Duodenal mucosa (tissue), 2 donors: ENCODE measurements at regions not wholly inside any gene's neighbourhood (a gene's known extent, or its start where the extent isn't known, plus 50 kb on each side); places are given as distances from the start of the nearest gene placed in this dataset.

ENCODE experiments used
- H3K27ac ChIP-seq: one replicate; pipeline ENCODE4 v1.7.0; 2013; ENCODE audit warnings: low read depth, low read length
- H3K27me3 ChIP-seq, 2 donors: one replicate each; pipeline ENCODE4 v1.7.0; 2013; ENCODE audit warnings: low read length in 2 of 2, control low read depth in 1 of 2; ENCODE audit not compliant: insufficient read depth in 2 of 2, control insufficient read depth in 1 of 2
- H3K36me3 ChIP-seq, 2 donors: one replicate each; pipeline ENCODE4 v1.7.0; 2013; ENCODE audit warnings: low read length in 2 of 2, control low read depth in 1 of 2; ENCODE audit not compliant: insufficient read depth in 2 of 2, control insufficient read depth in 1 of 2
- H3K4me1 ChIP-seq, 2 donors: one replicate each; pipeline ENCODE4 v1.7.0; 2013; ENCODE audit warnings: low read length in 2 of 2, control low read depth in 1 of 2; ENCODE audit not compliant: insufficient read depth in 2 of 2, control insufficient read depth in 1 of 2
- H3K4me3 ChIP-seq, 2 donors: one replicate each; pipeline ENCODE4 v1.7.0; 2013; ENCODE audit warnings: low read length in 2 of 2, low read depth in 1 of 2
- H3K9ac ChIP-seq, 2 donors: one replicate each; pipeline ENCODE4 v1.7.0; 2013; ENCODE audit warnings: low read length in 2 of 2, low read depth in 1 of 2
- H3K9me3 ChIP-seq, 2 donors: one replicate each; pipeline ENCODE4 v1.7.0; 2013; ENCODE audit warnings: low read length in 2 of 2, control low read depth in 1 of 2; ENCODE audit not compliant: control insufficient read depth in 1 of 2

DNA sequence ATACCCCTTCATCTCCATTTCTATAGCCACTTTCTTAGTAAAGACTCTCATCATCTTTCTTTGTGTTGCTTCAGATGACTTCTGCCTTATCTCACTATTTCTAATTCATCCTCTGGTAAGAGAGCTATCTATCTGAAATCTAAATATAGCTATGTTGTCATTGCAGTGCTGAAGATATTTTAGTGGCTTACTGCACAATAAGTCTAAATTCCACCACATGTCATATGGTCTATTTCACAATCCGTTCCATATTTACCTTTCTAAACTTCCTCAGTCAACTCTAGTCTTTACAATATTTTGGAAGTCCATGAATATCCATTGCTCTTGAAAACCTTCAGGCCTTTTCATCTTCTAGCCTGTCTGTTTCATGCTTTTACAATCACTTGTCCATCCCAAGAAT, 465.1 kb upstream of the SLC10A2 start:
- Histone ChIP-seq H3K9ac (no peak overlapping the region), H3K36me3 (no peaks in the 10 kb centered on the region), H3K27me3 (no peaks in the 10 kb centered on the region)

DNA sequence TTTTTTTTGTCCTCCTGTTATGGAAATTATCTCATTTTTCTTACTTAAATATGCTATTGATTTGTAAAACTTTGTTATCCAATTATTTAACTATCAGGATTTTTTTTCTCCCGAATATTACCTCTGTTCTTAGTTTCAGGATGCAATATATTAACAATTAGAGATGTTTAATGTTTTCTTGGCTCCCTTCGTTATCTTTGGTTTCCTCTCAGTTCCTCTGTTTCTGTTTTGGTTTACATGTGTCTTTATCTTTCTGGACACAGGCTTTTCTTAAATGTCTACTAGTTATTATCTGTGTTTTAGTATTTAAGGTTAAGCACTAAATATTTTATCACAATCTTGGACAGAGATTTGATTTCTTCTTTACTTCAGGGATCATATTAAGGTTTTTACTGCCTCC, 462.2 kb upstream of the SLC10A2 start:
- Histone ChIP-seq H3K27me3 (no peaks in the 10 kb centered on the region), H3K4me1 (no peaks in the 10 kb centered on the region), H3K9me3 (no peaks in the 10 kb centered on the region), H3K9ac (no peak overlapping the region), H3K36me3 (no peaks in the 10 kb centered on the region), H3K27ac (no peak overlapping the region), H3K4me3 (no peak overlapping the region)

More for the DNA sequence above, 465.1 kb upstream of the SLC10A2 start:
- H3K4me3 ChIP-seq, result no peak overlapping the region
- H3K9me3 ChIP-seq, result no peaks in the 10 kb centered on the region
- H3K4me1 ChIP-seq, result no peaks in the 10 kb centered on the region
- H3K27ac ChIP-seq, result no peak overlapping the region

DNA sequence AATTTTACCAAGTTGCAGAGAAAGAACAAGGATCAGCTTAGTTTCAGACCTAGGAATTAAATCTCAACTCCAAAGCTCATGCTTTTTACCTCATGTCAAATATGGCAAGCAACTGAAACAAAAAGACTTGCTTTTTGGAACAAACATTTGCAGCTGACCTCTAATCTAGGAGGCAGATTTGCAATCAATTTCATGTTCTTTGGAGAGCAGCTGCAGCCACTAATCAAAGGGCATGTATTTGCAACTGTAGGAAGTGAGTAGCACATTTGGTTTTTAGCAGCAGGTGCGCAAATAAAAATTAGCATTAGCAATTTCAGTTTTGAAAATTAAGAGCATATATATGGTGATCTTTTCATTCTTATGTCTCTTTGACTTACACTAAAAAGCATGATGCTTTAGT, 459.3 kb upstream of the SLC10A2 start:
- H3K27ac ChIP-seq, result no peak overlapping the region
- H3K36me3 ChIP-seq, result no peaks in the 10 kb centered on the region
- H3K9me3 ChIP-seq, result no peaks in the 10 kb centered on the region
- no peaks in the 10 kb centered on the region for H3K27me3 ChIP-seq
- H3K9ac ChIP-seq, result no peak overlapping the region
- no peak overlapping the region for H3K4me3 ChIP-seq
- no peaks in the 10 kb centered on the region for H3K4me1 ChIP-seq

DNA sequence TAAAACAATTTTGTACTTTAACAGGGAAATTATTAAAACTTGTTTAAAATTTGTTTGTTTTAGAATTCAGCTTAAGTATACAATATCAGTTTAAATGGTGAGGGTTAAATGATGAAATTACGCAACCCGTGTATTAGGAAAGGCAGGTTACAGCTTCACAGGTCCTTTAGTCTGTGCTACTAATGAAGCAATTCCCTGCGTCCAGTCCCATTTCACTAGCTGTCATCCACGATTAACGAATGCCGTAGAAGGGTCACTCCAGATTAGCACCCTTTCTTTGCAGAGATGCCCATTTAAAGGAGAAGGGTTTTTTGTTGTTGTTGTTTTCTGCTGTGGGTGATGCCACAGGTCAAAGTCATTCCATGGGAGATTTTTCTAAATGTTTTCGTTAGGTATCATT, 457.6 kb upstream of the SLC10A2 start:
- Histone ChIP-seq H3K9me3 (no peaks in the 10 kb centered on the region), H3K9ac (no peak overlapping the region), H3K4me3 (no peak overlapping the region), H3K27me3 (no peaks in the 10 kb centered on the region), H3K4me1 (no peaks in the 10 kb centered on the region), H3K36me3 (no peaks in the 10 kb centered on the region), H3K27ac (no peak overlapping the region)

DNA sequence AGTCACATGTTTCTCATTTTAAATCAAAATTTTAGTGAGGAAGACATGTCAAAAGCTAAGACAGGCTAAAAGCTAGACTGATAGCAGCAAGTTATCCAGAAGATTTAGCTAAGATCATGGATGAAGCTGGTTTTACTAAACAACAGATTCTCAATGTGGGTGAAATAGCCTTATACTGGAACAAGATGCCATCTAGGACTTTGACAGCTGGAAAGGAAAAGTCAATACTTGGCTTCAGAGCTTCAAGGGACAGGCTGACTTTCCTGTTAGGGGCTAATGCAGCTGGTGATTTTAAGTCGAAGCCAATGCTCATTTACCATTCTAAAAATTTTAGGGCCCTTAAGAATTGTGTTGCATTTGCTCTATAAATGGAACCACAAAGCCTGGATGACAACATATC, 455.3 kb upstream of the SLC10A2 start:
- no peaks in the 10 kb centered on the region for H3K36me3 ChIP-seq
- no peak overlapping the region for H3K4me3 ChIP-seq
- H3K27me3 ChIP-seq, result no peaks in the 10 kb centered on the region
- H3K9me3 ChIP-seq, result no peaks in the 10 kb centered on the region
- no peak overlapping the region for H3K9ac ChIP-seq
- H3K4me1 ChIP-seq, result peaks cover 0 to 12% of the 10 kb centered on the region in 2 donors
- no peak overlapping the region for H3K27ac ChIP-seq

DNA sequence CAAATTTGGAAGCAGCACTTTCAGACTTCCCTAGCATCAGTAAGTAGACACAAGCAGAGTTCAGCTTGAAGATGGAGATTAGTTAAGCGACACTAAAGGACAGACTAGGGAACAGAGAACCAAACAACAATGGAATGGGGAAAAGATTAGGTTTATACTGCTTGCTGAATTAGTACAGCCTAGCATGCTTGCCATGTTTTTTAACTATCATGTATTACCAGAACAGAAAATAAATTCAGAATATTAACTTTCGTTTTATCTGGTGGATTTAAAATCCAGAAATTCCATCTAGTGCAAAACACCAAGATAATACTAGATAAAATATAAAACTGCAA, 451.5 kb upstream of the SLC10A2 start:
- H3K36me3 ChIP-seq, result no peaks in the 10 kb centered on the region
- peak overlapping the region in 1 of 2 donors; percentile 37 for H3K4me3 ChIP-seq
- peak overlapping the region in 1 of 2 donors; percentile 55 for H3K9ac ChIP-seq
- no peak overlapping the region for H3K27ac ChIP-seq
- no peaks in the 10 kb centered on the region for H3K9me3 ChIP-seq
- no peaks in the 10 kb centered on the region for H3K27me3 ChIP-seq
- peaks cover 0 to 12% of the 10 kb centered on the region in 2 donors for H3K4me1 ChIP-seq

DNA sequence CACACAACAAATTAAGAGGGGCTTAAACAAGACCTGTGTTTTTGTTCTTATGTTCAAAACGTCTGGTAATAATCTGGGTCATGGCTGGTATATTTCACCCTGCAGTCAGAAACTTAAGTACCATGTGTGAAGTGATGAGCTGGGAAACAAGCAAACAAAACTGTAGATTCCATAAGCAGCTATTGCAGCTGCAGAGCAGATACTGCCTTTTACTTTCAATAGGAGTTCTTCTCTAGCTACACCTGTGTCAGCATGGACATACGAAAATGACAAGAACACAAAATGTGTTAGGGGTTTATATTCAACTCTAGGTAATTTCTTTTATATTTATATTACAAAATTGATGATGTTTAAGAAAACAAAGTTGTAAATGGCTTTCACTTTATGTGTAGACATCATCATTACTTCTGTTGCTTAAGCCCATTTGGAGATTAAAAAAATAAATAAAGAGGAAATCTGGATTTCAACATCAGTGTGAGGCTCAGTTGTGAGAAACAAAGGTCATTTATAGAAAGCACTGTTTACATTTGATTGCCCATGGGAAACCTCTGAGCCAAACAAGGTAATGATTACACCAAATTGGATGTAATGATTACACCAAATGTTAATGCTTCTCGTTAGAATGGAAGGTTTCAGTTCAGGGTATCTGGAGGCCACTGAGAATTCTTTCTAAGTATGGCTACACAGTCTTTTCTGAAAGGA, 451.0 kb upstream of the SLC10A2 start:
- no peaks in the 10 kb centered on the region for H3K9me3 ChIP-seq
- H3K4me3 ChIP-seq, result peak overlapping the region in 1 of 2 donors; percentile 37
- H3K27me3 ChIP-seq, result no peaks in the 10 kb centered on the region
- H3K36me3 ChIP-seq, result no peaks in the 10 kb centered on the region
- peak overlapping the region in 1 of 2 donors; percentile 55 for H3K9ac ChIP-seq
- peaks cover 0 to 12% of the 10 kb centered on the region in 2 donors for H3K4me1 ChIP-seq
- no peak overlapping the region for H3K27ac ChIP-seq

DNA sequence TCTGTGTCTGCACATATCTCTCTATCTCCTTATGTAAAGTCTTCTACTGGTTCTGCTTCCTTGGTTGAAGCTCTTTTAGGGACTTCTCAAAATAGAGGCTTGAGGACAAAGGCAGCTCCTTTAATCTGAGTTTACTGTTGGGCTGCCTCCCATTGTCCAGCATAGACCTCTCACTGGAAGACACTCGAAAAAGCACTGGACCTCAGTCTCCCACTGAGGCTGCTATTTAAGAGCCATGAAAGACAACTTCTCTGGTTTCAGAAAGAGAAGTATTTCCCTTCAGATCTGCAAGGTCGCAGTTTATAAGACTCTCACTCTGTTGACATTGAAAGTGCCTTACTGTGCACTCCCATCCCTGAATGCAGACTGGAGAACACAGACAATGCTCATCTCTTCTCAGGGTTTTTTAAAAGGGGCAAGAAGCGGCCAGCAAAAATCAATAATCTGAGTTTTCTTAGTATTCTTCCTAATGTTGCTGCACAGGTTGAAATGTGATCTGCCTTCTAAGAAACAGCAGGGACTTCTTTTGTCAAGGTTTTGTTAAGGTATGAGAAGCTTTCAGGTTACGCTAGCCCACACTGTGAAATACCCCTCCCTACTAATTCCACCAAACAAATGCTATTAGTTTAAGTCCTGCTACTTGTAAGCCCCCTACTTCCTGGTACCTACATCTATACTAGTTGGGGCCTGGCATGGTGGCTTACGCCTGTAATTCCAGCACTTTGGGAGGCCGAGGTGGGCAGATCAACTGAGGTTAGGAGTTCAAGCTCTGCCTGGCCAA, 450.0 kb upstream of the SLC10A2 start:
- no peaks in the 10 kb centered on the region for H3K36me3 ChIP-seq
- H3K27ac ChIP-seq, result no peak overlapping the region
- peaks cover 0 to 12% of the 10 kb centered on the region in 2 donors for H3K4me1 ChIP-seq
- no peaks in the 10 kb centered on the region for H3K27me3 ChIP-seq
- no peaks in the 10 kb centered on the region for H3K9me3 ChIP-seq
- no peak overlapping the region for H3K4me3 ChIP-seq
- H3K9ac ChIP-seq, result no peak overlapping the region

DNA sequence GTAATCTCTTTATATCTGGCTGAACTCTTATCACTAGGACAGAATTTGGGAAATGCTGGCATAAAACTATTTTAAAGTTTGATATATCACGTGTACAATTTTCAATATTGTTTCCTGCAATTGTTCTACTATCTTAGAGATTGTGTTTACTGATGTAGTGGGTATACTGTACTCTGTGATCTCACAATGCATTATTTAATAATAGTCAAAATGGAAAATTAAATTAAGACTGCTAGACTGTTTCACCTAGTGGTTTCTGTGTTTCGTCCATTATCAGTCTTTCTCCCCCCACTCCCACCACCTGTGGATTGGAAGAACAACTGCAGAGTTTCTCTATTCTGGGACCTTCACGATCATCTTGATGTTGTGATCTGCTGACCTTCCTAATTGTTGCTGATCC, 449.2 kb upstream of the SLC10A2 start:
- Histone ChIP-seq H3K27me3 (no peaks in the 10 kb centered on the region), H3K36me3 (no peaks in the 10 kb centered on the region), H3K9ac (no peak overlapping the region), H3K4me1 (peaks cover 0 to 12% of the 10 kb centered on the region in 2 donors), H3K4me3 (no peak overlapping the region), H3K9me3 (no peaks in the 10 kb centered on the region), H3K27ac (no peak overlapping the region)

DNA sequence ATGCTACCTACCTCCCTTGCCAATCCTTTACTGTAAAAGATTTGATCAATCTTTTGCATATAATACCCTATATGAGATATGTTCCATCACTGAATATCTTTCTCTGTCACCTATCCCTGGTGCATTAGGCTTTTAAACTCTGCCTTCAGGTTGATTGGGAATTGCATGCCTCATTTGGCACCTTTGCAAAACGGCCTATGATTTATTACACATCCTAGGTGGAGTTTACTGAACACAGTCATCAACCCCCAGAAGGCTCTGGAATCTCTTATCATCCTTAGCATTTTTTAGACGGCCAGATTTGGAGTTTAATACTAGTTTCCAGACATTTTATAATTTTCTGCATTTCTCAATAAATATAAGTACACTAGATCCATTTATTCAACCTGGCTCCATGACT, 448.4 kb upstream of the SLC10A2 start:
- H3K9me3 ChIP-seq, result no peaks in the 10 kb centered on the region
- H3K27me3 ChIP-seq, result no peaks in the 10 kb centered on the region
- no peaks in the 10 kb centered on the region for H3K36me3 ChIP-seq
- H3K27ac ChIP-seq, result no peak overlapping the region
- peaks cover 0 to 12% of the 10 kb centered on the region in 2 donors for H3K4me1 ChIP-seq
- H3K9ac ChIP-seq, result no peak overlapping the region
- H3K4me3 ChIP-seq, result no peak overlapping the region
